Activated naive CD4-positive, alpha-beta T cell treated with anti-CD3 and anti-CD28 coated beads, Interleukin-2, amount 10 ng/mL, durations not matched to agents 7 days and 5 days (primary cell): ENCODE measurements at regions not wholly inside any gene's neighbourhood (a gene's known extent, or its start where the extent isn't known, plus 50 kb on each side); places are given as distances from the start of the nearest gene placed in this dataset.

Experiments
- CTCF ChIA-PET: fragments of 350-600 bp; sonication (Branson Sonifier 250); formaldehyde crosslinking; loops from one replicate; lab custom pipeline; 2021; ENCODE audit warnings: antibody characterized with exemption; lab: Charles Lee
- DNase-seq: peaks from one replicate; pipeline ENCODE4 v3.0.0-alpha.2; 2020
- H3K27ac Mint-ChIP-seq: one replicate; pipeline ENCODE4 v1.8.0; 2021; ENCODE audit warnings: mild to moderate bottlenecking, moderate library complexity, mixed read lengths
- H3K27me3 Mint-ChIP-seq: one replicate; pipeline ENCODE4 v1.8.0; 2021; ENCODE audit warnings: mild to moderate bottlenecking, mixed read lengths
- H3K36me3 Mint-ChIP-seq: one replicate; pipeline ENCODE4 v1.8.0; 2021; ENCODE audit warnings: mixed read lengths
- H3K4me1 Mint-ChIP-seq: one replicate; pipeline ENCODE4 v1.8.0; 2021; ENCODE audit warnings: mixed read lengths
- H3K4me3 Mint-ChIP-seq: one replicate; pipeline ENCODE4 v1.8.0; 2021; ENCODE audit warnings: mild to moderate bottlenecking, moderate library complexity, mixed read lengths
- H3K9me3 Mint-ChIP-seq: one replicate; pipeline ENCODE4 v1.8.0; 2021; ENCODE audit warnings: mixed read lengths

GRCh38 chr17:77585142-77585860 is 373.2 kb upstream of the TNRC6C start:
- Mint-ChIP-seq H3K4me3 (no peak overlapping the region), H3K4me1 (peaks cover 5% of the 10 kb centered on the region), H3K9me3 (no peaks in the 10 kb centered on the region), H3K36me3 (no peaks in the 10 kb centered on the region), H3K27me3 (peaks cover 33% of the 10 kb centered on the region), H3K27ac (no peak overlapping the region)
- CTCF ChIA-PET = interaction anchor here (0.9 kb wide), 1 partner anchor 42 kb away, joined by 3 read pairs; no protein-coding TSS in a partner anchor
- no peak for DNase-seq

- Mint-ChIP-seq H3K4me1 (peaks cover 20% of the 10 kb centered on the region), H3K27me3 (peaks cover 71% of the 10 kb centered on the region), H3K27ac (no peak overlapping the region), H3K9me3 (no peaks in the 10 kb centered on the region), H3K4me3 (no peak overlapping the region), H3K36me3 (no peaks in the 10 kb centered on the region)
- CTCF ChIA-PET = interaction anchor here (0.5 kb wide), 1 partner anchor 288 kb away, joined by 3 read pairs; no protein-coding TSS in a partner anchor
- no peak for DNase-seq
Measured at GRCh38 chr17:77590951-77591735, 367.4 kb upstream of the TNRC6C start.

GRCh38 chr17:77592106-77592865 is 366.2 kb upstream of the TNRC6C start:
- DNase-seq = no peak
- no peaks in the 10 kb centered on the region for H3K9me3 Mint-ChIP-seq
- no peak overlapping the region for H3K27ac Mint-ChIP-seq
- CTCF ChIA-PET = no interaction called here
- H3K4me3 Mint-ChIP-seq = no peak overlapping the region
- H3K36me3 Mint-ChIP-seq = no peaks in the 10 kb centered on the region
- H3K4me1 Mint-ChIP-seq = peaks cover 20% of the 10 kb centered on the region
- H3K27me3 Mint-ChIP-seq = peaks cover 74% of the 10 kb centered on the region

- Mint-ChIP-seq H3K27me3 (peaks cover 78% of the 10 kb centered on the region), H3K27ac (no peak overlapping the region), H3K36me3 (no peaks in the 10 kb centered on the region), H3K4me1 (peaks cover 20% of the 10 kb centered on the region), H3K9me3 (no peaks in the 10 kb centered on the region), H3K4me3 (no peak overlapping the region)
- no peak for DNase-seq
- CTCF ChIA-PET = no interaction called here
Measured at GRCh38 chr17:77593081-77593480, 365.4 kb upstream of the TNRC6C start.

GRCh38 chr17:77594416-77595209 is 363.9 kb upstream of the TNRC6C start:
- H3K27ac Mint-ChIP-seq = no peak overlapping the region
- H3K4me3 Mint-ChIP-seq = no peak overlapping the region
- H3K36me3 Mint-ChIP-seq = no peaks in the 10 kb centered on the region
- peaks cover 20% of the 10 kb centered on the region for H3K4me1 Mint-ChIP-seq
- no peaks in the 10 kb centered on the region for H3K9me3 Mint-ChIP-seq
- peaks cover 89% of the 10 kb centered on the region for H3K27me3 Mint-ChIP-seq
- DNase-seq = peak; percentile 56
- CTCF ChIA-PET = interaction anchor here (1.1 kb wide), 1 partner anchor 419 kb away, joined by 3 read pairs; no protein-coding TSS in a partner anchor

GRCh38 chr17:77596491-77597417 is 361.7 kb upstream of the TNRC6C start:
- DNase-seq = no peak
- Mint-ChIP-seq H3K9me3 (no peaks in the 10 kb centered on the region), H3K4me1 (peaks cover 20% of the 10 kb centered on the region), H3K36me3 (no peaks in the 10 kb centered on the region), H3K27me3 (peaks cover 93% of the 10 kb centered on the region), H3K27ac (no peak overlapping the region), H3K4me3 (no peak overlapping the region)
- CTCF ChIA-PET = no interaction called here

- H3K4me1 Mint-ChIP-seq = peaks cover 20% of the 10 kb centered on the region
- no peaks in the 10 kb centered on the region for H3K36me3 Mint-ChIP-seq
- no peak overlapping the region for H3K4me3 Mint-ChIP-seq
- DNase-seq = no peak
- no peak overlapping the region for H3K27ac Mint-ChIP-seq
- no peaks in the 10 kb centered on the region for H3K9me3 Mint-ChIP-seq
- peaks cover 95% of the 10 kb centered on the region for H3K27me3 Mint-ChIP-seq
- CTCF ChIA-PET = no interaction called here
Measured at GRCh38 chr17:77597418-77598240, 360.9 kb upstream of the TNRC6C start.

GRCh38 chr17:77598241-77598620 is 360.3 kb upstream of the TNRC6C start:
- H3K9me3 Mint-ChIP-seq = no peaks in the 10 kb centered on the region
- peaks cover 20% of the 10 kb centered on the region for H3K4me1 Mint-ChIP-seq
- H3K27ac Mint-ChIP-seq = no peak overlapping the region
- DNase-seq = no peak
- H3K27me3 Mint-ChIP-seq = peaks cover 95% of the 10 kb centered on the region
- H3K4me3 Mint-ChIP-seq = no peak overlapping the region
- H3K36me3 Mint-ChIP-seq = no peaks in the 10 kb centered on the region
- CTCF ChIA-PET = no interaction called here

GRCh38 chr17:77599699-77600098 is 358.8 kb upstream of the TNRC6C start:
- Mint-ChIP-seq H3K36me3 (no peaks in the 10 kb centered on the region), H3K27me3 (peaks cover 93% of the 10 kb centered on the region), H3K27ac (no peak overlapping the region), H3K9me3 (no peaks in the 10 kb centered on the region), H3K4me3 (no peak overlapping the region), H3K4me1 (peaks cover 13% of the 10 kb centered on the region)
- DNase-seq = no peak
- CTCF ChIA-PET = no interaction called here

GRCh38 chr17:77600346-77600745 is 358.2 kb upstream of the TNRC6C start:
- no peak for DNase-seq

GRCh38 chr17:77601054-77601979 is 357.2 kb upstream of the TNRC6C start:
- CTCF ChIA-PET = interaction anchor here (1.2 kb wide), 1 partner anchor 59 kb away, joined by 3 read pairs; no protein-coding TSS in a partner anchor
- H3K4me3 Mint-ChIP-seq = no peak overlapping the region
- DNase-seq = no peak
- H3K4me1 Mint-ChIP-seq = no peaks in the 10 kb centered on the region
- no peaks in the 10 kb centered on the region for H3K9me3 Mint-ChIP-seq
- H3K27me3 Mint-ChIP-seq = peaks cover 80% of the 10 kb centered on the region
- H3K36me3 Mint-ChIP-seq = no peaks in the 10 kb centered on the region
- H3K27ac Mint-ChIP-seq = no peak overlapping the region

More at GRCh38 chr17:77600346-77600745, 358.2 kb upstream of the TNRC6C start:
- H3K27me3 Mint-ChIP-seq = peaks cover 87% of the 10 kb centered on the region
- no peak overlapping the region for H3K27ac Mint-ChIP-seq
- no peaks in the 10 kb centered on the region for H3K9me3 Mint-ChIP-seq
- H3K36me3 Mint-ChIP-seq = no peaks in the 10 kb centered on the region
- CTCF ChIA-PET = interaction anchor here (1.2 kb wide), 1 partner anchor 58 kb away, joined by 3 read pairs; no protein-coding TSS in a partner anchor
- H3K4me3 Mint-ChIP-seq = no peak overlapping the region
- peaks cover 8% of the 10 kb centered on the region for H3K4me1 Mint-ChIP-seq
